Fibroblast of gingiva (primary cell): ENCODE measurements at regions not wholly inside any gene's neighbourhood (a gene's known extent, or its start where the extent isn't known, plus 50 kb on each side); places are given as distances from the start of the nearest gene placed in this dataset.

Experiments
- DNase-seq: peaks from one replicate; pipeline ENCODE4 v3.0.0-alpha.2; 2011; ENCODE audit warnings: low read depth

GRCh38 chr3:154976072-154976983 lies 103.8 kb upstream of the MME start:
- DNase-seq: no peak

GRCh38 chr3:154973851-154974250 lies 106.3 kb upstream of the MME start:
- DNase-seq: no peak

DNA sequence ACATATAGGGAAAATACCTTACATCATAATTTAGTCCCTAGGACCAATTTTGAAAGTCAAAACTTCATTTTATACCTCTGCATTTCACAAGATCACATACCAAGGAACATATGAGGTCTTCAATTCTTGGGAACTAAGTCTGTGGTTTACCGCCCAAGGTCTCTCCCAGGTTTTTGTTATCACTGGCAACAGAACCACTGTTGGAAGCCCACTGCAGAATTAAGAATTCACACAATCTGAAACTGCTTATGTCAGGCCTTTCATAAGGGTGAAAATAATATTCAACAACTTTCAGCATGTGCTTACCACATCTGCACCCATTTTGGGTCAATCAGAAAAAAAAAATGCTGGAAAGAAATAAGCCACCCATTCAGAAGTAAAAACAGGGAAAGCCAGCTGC lies 107.2 kb upstream of the MME start:
- peak; percentile 70 for DNase-seq

GRCh38 chr3:154971771-154972326 lies 108.3 kb upstream of the MME start:
- DNase-seq: peak; percentile 82

DNA sequence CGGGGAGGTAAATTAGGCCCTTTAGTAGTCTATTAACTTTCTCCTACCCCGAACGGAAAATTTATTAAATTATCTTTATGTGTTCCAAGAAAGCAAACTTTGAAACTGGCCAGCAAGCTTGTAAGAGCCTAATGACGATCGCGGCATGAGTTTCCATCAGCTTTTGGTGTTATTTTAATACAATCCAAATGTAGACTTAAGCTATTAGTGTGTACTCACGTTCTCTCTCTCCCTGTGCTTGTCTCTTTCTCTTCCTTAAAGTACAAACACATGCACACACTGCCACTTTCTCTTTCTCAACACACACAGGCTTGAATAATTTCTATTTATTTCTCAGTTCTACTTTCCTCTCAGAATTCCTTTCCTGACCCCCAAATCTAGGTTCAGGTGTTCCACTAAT lies 108.8 kb upstream of the MME start:
- DNase-seq: peak; percentile 76

DNA sequence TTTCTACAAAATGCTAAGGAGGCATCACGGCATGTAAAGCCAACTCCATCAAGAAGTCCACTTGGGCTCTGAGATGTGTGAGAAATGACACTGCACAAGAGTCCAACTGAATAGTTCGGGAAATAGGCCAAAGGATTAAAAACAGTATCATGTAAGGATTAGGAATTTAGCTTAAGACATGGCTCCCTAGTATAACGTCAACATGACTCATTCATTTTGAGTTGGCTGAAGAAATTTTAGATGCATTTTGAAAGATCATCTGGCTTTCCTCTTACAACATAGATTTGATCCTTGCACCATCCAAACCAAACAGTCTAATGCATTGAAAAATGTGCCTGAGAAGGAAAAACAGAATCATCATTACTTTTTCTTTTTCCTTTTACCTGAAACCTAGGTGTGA lies 109.3 kb upstream of the MME start:
- peak; percentile 97 for DNase-seq

- DNase-seq: peak; percentile 4
Measured at GRCh38 chr3:154969366-154969765, 110.8 kb upstream of the MME start.

- DNase-seq: no peak
Measured at GRCh38 chr3:154967090-154967489, 113.0 kb upstream of the MME start.

GRCh38 chr3:154956815-154957214 lies 123.3 kb upstream of the MME start:
- no peak for DNase-seq

DNA sequence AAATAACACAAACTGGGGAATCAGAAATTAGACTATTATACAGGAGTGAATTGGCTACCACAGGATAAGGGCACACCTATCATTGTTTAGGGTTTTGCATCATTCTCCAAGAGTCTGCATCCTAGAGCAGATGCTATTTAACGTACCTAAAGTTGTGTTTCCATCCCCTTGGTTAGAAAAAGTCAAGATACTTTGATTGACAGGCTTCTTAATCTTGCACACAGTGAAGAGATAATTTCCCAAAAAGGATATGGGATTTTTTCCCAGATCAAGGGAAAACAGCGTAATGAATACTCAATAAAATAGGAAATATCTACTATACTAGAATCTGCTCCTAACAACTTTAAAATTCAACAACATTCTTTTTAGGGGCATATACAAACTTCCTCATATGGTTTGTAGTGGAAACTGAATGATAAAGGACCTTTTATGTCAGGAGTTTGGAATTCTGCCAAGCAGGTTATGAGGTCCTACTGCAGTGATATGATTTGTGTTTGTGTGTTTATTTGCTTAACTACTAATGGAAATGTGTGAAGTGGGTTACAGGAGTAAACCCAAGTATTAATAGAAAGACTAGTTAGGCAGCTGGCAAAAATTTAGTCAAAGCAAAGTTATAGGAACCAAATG lies 124.1 kb upstream of the MME start:
- no peak for DNase-seq

GRCh38 chr3:154954757-154955156 lies 125.4 kb upstream of the MME start:
- peak; percentile 66 for DNase-seq

DNA sequence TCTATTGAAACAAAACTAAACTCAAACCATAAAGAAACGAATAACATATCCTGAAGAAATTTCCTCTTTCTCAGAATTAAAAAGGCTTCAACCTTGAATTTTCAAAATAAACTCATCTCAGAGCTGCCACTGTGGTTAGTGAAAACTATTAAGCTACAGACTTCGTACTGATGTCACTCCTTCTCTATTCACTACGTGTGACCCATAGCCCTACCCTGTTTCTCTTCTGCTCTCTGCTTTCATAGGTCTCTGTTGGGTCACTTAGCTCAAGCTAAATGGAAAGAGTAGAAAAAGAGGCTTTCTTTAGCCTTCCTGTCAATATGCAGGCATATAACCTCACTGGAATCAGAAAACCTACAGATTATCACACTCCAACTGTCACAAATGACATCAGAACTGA lies 126.6 kb upstream of the MME start:
- DNase-seq: no peak

DNA sequence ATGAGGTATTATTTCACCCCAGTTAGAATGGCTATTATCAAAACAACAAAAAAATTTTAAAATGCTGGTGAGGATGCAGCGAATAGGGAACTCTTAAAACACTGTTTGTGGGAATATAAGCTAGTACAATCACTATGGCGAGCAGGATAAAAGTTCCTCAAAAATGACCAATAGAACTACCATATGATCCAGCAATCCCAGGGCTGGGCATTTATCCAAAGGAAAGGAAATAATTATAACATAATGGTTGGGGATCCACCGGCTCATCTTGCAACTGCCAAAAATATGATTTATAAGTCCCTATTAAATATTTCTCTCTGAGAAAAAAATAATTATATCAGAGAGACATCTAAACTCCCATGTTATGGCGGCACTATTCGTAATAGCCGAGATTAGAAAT lies 127.6 kb upstream of the MME start:
- peak; percentile 31 for DNase-seq

DNA sequence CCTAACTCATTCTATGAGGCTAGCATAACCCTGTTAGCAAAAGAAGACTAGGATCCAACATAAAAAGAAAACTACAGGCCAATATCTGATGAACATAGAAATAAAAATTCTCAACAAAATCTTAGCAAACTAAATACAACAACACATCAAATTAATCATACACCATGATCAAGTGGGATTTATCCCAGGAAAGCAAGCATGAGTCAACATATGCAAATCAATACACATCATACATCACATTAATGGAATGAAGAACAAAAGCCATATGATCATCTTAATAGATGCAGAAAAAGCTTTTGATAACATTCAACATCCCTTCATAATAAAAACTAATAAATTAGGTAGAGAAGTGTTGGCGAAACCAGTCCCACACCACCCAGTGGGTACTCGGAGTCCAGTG lies 136.1 kb upstream of the MME start:
- no peak for DNase-seq

DNA sequence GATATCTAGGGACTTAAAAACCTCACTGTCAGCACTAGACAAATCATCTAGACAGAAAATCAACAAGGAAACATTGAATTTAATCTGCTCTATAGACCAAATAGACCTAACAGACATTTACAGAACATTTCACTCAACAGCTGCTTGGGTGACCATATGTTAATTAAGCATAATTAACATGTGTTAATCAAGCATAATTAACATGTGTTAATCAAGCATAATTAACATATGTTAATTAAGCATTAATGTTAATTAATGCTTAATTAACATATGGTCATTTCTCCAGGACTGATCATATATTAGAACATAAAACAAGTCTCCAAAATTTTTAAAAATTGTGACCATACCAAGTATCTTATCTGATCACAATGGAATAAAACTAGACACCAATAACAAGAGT lies 137.3 kb upstream of the MME start:
- DNase-seq: no peak

- DNase-seq: no peak
Measured at GRCh38 chr3:154936196-154936595, 143.9 kb upstream of the MME start.

DNA sequence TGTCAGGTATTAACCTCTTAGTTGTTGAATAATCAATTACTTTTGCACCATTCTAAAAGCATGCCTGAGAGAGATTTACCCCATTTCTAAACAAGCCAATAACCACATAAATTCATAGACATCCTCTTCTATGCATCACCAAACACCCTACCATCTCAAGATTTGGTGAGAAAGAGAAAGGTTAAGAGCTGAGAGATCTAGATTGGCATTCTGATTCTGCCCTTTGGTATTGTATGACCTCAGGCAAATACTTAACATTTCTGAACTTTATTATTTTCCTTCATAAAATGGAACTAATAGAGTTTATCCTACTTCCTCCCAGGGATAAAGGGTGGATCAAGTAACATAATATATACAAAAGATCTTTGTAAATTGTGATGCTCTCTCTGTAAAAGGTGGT lies 146.5 kb upstream of the MME start:
- DNase-seq: no peak

DNA sequence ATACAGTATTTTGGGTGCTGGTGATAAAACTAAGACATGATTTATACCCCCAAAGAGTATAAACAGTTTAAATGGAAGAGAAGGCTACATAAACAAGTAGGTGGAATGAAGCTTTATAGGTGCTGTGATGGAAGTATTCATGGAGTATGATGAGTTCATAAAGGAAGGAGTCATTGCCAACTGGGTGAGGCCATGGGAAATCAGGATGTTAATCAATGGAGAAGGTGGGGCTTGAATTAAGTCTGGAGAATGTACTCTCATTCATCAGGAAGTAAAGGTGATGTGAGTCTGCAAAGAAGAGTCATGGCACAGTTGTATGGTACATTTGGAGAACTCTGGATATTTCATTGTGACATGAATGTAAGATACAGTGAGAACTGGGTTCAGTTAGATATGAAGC lies 147.5 kb upstream of the MME start:
- no peak for DNase-seq

DNA sequence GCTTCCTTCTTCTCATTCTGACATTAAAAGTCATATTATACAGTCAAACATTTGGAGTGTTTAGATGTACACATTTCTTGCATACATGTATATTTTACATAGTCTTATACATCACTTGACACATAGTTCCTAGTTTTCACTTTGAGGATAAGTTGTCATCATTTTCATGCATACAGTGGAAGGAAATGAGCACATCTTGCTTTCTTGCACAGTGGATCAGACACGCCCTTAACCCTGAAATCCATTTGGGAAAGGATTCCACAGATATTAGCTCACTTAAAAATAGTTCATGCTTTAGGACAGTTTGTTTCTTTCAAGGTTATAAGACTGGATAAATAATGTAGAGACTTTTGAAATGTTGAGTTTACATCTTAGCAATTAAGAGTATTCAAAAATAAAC lies 148.6 kb upstream of the MME start:
- peak; percentile 72 for DNase-seq

DNA sequence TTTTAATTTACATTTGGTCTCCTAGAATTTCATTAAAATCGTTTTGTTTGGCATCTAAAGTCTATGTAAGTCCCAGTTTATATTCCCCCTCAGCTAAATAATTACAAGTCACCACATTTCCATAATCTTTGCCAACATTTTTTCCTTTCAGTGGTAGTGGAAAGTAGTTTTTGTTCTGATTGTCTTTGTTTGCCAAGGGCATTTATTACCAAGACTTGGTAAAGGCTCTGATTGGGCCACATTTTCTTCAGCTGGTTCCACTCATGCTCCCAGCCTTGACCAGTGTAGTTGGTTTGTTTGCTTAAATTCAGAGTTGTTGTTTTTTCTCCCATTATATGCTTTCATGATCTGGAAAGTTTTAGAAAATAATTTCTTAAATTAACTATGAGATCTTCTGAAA lies 153.4 kb upstream of the MME start:
- peak; percentile 90 for DNase-seq

DNA sequence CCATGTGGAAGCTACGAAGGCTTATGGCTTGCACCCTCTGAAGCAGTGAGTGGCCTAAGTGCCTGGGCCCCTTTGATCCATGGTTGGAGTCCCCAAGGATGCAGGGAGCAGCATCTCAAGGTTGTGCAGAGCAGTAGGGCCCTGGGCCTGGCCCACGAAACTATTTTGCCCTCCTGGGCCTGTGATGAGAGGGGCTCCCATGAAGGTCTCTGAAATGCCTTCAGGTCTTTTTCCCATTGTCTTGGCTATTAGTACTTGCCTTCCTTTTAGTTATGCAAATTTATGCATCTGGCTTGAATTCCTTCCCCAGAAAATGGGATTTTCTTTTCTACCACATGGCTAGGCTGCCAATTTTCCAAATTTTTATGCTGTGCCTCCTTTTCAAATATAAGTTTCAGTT lies 158.8 kb upstream of the MME start:
- DNase-seq: no peak

DNA sequence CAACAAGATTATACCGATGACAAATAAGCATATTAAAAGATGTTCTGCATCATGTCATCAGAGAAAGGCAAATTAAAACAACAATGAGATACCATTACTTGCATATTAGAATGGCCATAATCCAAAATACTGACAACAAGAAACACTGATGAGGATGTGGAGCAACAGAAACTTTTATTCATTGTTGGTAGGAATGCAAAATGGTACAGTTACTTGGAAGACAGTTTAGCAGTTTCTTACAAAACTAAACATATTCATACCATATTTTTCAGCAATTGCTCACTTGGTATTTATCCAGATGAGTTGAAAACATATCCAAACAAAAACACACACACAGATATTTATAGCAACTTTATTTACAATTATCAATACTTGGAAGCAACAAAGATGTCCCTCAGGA lies 160.9 kb upstream of the MME start:
- peak; percentile 56 for DNase-seq

DNA sequence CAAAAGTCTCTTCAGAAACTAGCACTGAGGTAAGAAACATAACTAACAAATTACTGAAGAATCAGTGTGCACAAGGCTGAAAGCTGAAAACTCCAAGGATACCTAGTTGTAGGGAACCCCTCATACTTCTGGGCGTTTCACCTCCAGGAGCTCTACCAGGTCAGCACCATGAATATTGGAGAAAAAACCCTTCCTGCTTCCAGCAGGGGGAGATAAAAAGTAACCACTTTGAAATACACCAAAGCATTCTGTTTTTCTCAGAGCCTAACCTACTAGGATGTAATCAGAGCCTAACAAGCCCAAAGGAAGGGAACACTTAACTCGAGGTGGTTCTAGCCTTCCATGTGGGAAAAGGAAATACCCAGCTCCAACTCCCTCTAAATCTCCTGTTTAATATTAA lies 175.8 kb upstream of the MME start:
- DNase-seq: peak; percentile 28
